AG04450 (cell line): ENCODE measurements at regions not wholly inside any gene's neighbourhood (a gene's known extent, or its start where the extent isn't known, plus 50 kb on each side); places are given as distances from the start of the nearest gene placed in this dataset.
A peak's percentile ranks its signal among the peaks of the same experiment; 100 is the strongest.

ENCODE experiments used
- CTCF ChIA-PET: fragments of 300-600, 350-600 bp; formaldehyde crosslinking; extraction: SDS; loops from one replicate; lab custom pipeline; 2022; ENCODE audit warnings: antibody characterized with exemption, inconsistent platforms; lab: Charles Lee
- POLR2A ChIA-PET: fragments of 350-600 bp; formaldehyde crosslinking; extraction: SDS; loops from one replicate; lab custom pipeline; 2021; ENCODE audit warnings: antibody characterized with exemption, inconsistent platforms; lab: Yijun Ruan, JAX
- DNase-seq: peaks from one replicate; pipeline ENCODE4 v3.0.0-alpha.2; 2011; ENCODE audit warnings: low read depth, low spot score
- H3K27ac ChIP-seq: one replicate; pipeline ENCODE4 v1.5.1; 2012; ENCODE audit warnings: low read depth, low read length, control low read depth
- H3K27me3 ChIP-seq: one replicate; pipeline ENCODE4 v1.6.0; 2012; ENCODE audit warnings: low read length; ENCODE audit not compliant: control insufficient read depth, insufficient read depth
- H3K4me3 ChIP-seq: 2 replicates; pipeline ENCODE4 v1.5.1; 2011; ENCODE audit warnings: mild to moderate bottlenecking, low read depth, low read length, control low read depth
- H3K9me3 ChIP-seq: 2 replicates; pipeline ENCODE4 v1.5.1; 2012; ENCODE audit warnings: low read length; ENCODE audit not compliant: control insufficient read depth, insufficient read depth
- TF ChIP-seq, protein P1 (sequence below): IDR thresholded peaks from 2 replicates; pipeline ENCODE4 v1.5.1; 2011; ENCODE audit warnings: low read depth, low read length, control low read depth, inconsistent platforms

DNA sequence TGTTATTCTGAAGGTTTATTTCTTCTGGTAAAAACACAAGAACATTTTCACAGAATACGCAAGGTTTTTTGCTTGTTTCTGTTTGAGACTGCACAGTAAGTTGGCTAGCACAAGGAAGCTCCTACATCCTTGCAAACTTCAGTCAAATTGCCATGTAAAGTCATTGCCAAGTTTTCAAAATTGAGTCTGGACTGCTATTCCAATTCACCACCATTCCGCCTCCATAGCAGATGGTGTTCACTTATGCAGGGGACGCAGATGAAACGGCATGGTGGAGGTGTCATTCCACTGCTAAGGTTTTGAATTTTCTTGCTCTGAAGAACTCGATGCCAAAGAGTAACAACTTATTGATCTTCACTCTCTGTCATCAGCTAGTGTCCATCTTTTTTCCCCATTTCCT lies 303.9 kb upstream of the SYT1 start:
- H3K27me3 ChIP-seq, result no peaks in the 10 kb centered on the region
- no peak overlapping the region for H3K27ac ChIP-seq
- no peak overlapping the region for H3K4me3 ChIP-seq
- TF ChIP-seq, protein P1, sequence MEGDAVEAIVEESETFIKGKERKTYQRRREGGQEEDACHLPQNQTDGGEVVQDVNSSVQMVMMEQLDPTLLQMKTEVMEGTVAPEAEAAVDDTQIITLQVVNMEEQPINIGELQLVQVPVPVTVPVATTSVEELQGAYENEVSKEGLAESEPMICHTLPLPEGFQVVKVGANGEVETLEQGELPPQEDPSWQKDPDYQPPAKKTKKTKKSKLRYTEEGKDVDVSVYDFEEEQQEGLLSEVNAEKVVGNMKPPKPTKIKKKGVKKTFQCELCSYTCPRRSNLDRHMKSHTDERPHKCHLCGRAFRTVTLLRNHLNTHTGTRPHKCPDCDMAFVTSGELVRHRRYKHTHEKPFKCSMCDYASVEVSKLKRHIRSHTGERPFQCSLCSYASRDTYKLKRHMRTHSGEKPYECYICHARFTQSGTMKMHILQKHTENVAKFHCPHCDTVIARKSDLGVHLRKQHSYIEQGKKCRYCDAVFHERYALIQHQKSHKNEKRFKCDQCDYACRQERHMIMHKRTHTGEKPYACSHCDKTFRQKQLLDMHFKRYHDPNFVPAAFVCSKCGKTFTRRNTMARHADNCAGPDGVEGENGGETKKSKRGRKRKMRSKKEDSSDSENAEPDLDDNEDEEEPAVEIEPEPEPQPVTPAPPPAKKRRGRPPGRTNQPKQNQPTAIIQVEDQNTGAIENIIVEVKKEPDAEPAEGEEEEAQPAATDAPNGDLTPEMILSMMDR, result no peak
- ChIA-PET POLR2A (no interaction called here), CTCF (interaction anchor here (1.0 to 2.7 kb wide), 2 partner anchors 614 to 784 kb away, joined by 3 to 7 read pairs; no protein-coding TSS in a partner anchor)
- DNase-seq, result no peak
- H3K9me3 ChIP-seq, result no peaks in the 10 kb centered on the region

DNA sequence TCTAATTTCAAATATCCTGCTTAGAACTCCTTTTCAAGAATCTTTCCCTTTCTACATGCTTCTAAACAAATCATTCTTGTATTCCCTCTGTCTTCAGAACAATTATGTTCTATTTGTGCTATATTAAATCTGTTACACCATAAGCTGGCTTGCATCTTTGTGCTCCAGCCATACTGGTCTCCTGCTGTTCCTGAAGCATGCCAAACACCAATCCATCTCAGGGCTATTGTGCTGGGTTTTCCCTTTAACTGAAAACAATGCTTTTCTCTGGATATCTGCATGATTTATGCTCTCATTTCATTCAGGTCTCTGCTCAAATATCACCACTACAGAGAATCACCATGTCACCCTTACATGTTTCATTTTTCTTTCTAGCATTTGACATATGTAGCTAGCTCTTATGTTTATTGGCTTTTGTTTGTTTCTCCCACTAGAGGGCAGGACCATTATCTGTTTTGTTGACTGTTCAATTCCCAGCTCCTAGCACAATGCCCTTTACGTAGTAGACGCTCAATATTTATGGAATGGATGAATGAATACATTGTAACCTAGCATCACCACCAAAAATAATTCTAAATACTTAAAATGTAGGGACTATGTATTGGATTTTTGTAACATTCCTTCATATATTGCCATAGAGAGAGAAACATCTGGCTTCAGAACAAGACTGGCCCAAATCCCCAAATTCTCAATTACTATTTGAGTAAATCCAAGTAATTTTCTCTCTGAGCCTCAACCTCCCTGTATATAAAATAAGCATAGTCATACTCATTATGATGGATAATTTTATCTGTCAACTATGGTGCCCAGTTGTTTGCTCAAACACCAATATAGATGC lies 302.0 kb upstream of the SYT1 start:
- Histone ChIP-seq H3K27ac (no peak overlapping the region), H3K4me3 (no peak overlapping the region), H3K27me3 (no peaks in the 10 kb centered on the region), H3K9me3 (no peaks in the 10 kb centered on the region)
- DNase-seq, result no peak
- ChIA-PET CTCF (interaction anchor here (0.6 to 2.7 kb wide), 7 partner anchors 9 to 810 kb away, joined by 3 to 7 read pairs (median 4); no protein-coding TSS in a partner anchor), POLR2A (no interaction called here)
- TF ChIP-seq, protein P1, result peak; percentile 38; the same call in 1 of the 2 replicates

DNA sequence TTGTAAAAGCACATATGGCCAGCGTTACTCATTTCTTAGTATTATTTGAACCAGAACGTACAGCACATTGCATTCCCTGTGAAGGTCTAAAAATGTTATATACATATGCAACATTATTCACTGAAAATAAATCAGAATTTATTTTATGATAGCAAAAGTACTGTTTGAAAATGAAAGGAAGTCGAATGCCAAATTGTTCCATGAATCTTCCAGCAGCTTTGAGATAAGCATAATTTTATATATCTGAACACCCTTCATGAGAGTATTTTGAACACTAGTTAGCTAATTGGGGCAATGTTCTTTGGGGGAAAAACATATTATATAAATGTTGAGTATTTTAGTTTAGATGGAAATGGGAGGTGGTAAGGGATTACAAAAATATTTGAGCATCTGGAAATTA lies 300.7 kb upstream of the SYT1 start:
- ChIA-PET POLR2A (no interaction called here), CTCF (interaction anchor here (0.6 to 1.6 kb wide), 4 partner anchors 10 to 271 kb away, joined by 3 to 6 read pairs (median 4); no protein-coding TSS in a partner anchor)
- Histone ChIP-seq H3K27me3 (no peaks in the 10 kb centered on the region), H3K27ac (no peak overlapping the region), H3K9me3 (no peaks in the 10 kb centered on the region), H3K4me3 (no peak overlapping the region)
- no peak for DNase-seq
- TF ChIP-seq, protein P1, result no peak

DNA sequence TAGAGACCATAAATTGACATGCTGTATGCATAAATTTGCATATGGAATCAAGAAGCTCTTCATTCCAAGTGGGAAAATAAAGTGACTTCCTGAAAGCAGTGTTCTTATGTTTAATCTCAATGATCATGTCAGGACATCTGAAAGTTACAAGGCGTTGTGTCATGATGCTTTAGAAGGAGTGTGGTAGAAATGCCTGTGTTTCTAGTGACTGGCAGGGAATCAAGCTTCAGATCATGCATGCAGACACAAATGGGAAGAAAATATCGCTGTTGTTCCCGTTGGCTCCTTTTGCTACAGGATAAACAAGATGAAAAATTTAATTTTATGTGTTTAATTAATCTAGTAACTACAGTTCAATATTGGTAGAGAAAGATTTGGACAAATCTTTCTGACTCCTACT lies 298.1 kb upstream of the SYT1 start:
- no peak for DNase-seq
- CTCF ChIA-PET, result interaction anchor here (1.1 kb wide), 1 partner anchor 385 kb away, joined by 3 read pairs; no protein-coding TSS in a partner anchor
- POLR2A ChIA-PET, result no interaction called here
- no peak overlapping the region for H3K27ac ChIP-seq
- no peaks in the 10 kb centered on the region for H3K27me3 ChIP-seq
- no peak overlapping the region for H3K4me3 ChIP-seq
- H3K9me3 ChIP-seq, result no peaks in the 10 kb centered on the region
- TF ChIP-seq, protein P1, result no peak

DNA sequence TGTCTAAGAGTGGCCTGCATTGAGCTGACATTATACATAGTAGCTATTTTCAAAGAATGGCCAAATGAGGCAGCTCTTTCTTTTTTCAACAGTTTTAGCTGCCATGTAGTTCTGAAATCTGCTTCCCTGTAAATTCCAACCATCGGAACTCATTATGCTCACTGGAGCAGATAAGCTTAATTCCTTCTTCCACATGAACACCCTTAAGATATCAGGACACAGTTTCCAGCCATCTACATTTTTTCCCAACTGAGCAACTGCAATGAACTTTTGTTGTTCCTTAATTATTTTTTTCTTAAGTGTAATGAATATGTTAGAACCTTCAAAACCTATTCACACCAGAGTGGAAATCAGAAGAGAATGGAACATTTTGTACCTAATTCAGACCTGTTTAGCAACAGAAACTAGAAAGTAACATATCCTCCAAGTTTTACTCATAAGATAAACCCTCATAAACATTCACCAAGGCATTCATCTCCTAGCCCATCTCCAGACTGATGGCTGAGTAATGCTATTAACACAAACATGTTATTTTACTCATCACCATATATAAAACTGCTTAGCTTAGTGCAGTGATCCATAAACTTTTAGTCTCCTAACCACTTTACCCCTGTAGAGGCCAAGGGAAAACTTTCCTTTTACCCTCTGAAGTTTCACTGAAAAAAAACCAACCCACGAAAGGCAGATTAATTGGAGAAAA lies 296.1 kb upstream of the SYT1 start:
- ChIA-PET POLR2A (interaction anchor here (0.6 kb wide), 1 partner anchor 165 kb away, joined by 4 read pairs; no protein-coding TSS in a partner anchor), CTCF (interaction anchor here (1.0 kb wide), 1 partner anchor 175 kb away, joined by 3 read pairs; no protein-coding TSS in a partner anchor)
- no peaks in the 10 kb centered on the region for H3K27me3 ChIP-seq
- no peaks in the 10 kb centered on the region for H3K9me3 ChIP-seq
- H3K4me3 ChIP-seq, result no peak overlapping the region
- TF ChIP-seq, protein P1, result no peak
- no peak overlapping the region for H3K27ac ChIP-seq
- DNase-seq, result peak; percentile 2
